ENCODE measurements at regions not wholly inside any gene's neighbourhood (a gene's known extent, or its start where the extent isn't known, plus 50 kb on each side); places are given as distances from the start of the nearest gene placed in this dataset.

DNA sequence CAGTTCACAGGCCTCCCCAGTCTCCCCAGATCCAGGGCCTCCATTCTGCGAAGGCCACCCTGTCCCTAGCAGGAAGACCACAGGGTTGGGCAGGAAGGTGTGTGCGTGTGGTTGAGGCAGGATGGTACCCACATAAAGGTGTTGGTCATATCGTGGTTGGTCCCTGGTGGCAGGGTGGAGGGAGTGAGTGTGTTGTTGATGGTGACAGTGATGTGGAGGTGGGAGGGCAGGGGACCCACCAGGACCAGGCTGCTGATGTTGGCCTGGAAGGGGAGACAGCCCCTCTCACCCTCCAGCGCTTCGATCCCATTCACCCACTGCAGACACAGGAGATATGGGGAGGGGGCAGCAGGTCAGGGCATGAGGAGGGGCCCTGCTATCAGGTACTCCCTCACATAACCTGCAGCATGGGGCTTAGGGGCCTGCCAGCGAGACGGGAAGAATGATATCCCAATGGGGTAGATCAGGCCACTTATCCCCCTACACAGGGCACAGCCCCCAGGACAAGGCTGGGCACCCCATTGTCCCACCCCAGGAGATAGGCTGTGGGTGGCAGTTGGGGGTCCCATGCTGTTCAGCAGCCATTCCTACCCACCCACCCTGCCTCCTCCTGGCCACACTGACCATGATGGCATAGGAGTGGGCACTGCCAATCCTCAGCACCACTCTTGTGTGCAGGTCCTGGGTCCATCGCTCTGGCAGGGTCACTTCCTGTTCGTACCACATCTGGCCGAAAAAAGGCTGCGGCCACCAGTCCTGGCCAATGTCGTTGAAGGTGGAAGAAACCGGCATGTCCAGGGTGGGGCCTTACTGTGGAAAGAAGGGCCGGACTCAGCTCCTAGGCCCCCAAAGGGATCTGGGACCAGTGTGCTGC is 69.0 kb upstream of the ZNF479 start:
- POLR2A ChIA-PET: no interaction called here
- no peaks in the 10 kb centered on the region for H3K4me1 ChIP-seq (ENCODE audit: control insufficient read depth in 2 of 2, insufficient read depth in 2 of 2, low read length in 2 of 2)
- ATAC-seq (ENCODE audit: low read depth): no peak

DNA sequence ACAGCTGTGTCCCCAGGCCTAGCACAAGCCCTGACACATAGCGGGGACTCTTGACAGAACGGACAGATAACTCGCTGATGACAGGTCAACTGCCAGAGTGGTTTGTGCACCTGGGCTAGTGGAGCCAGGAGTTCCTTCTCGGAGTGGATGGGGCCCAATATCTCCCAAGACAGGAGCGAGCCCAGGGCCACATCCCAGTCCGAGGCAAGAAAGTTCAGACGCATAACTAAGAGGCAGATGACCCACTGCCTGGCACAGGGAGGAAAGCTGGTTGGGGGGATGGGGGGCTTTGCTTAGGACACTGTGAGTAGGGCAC is 69.6 kb upstream of the ZNF479 start:
- Histone ChIP-seq H4K20me1 (ENCODE audit: control insufficient read depth, insufficient read depth, low read length, poor library complexity, severe bottlenecking) (no peaks in the 10 kb centered on the region), H3K4me2 (replicated peaks; ENCODE audit: low read depth, low read length, poor library complexity, severe bottlenecking) (no peak overlapping the region), H3K36me3 (replicated peaks in 1 of 2; ENCODE audit: control extremely low read depth in 1 of 2, control insufficient read depth in 1 of 2, extremely low read depth in 1 of 2, insufficient read depth in 2 of 2, low read length in 1 of 2) (no peaks in the 10 kb centered on the region), H3K9me3 (ENCODE audit: control extremely low read depth in 1 of 3, control insufficient read depth in 2 of 3, insufficient read depth in 1 of 3, low read length in 2 of 3) (peaks cover 0 to 73% (median 0%) of the 10 kb centered on the region in 3 donors), H3K9ac (ENCODE audit: low read length) (no peak overlapping the region), H3K27ac (ENCODE audit: low read length in 2 of 2) (no peak overlapping the region), H2AFZ (ENCODE audit: insufficient read depth, low read depth, low read length, poor library complexity, severe bottlenecking) (no peak overlapping the region), H3K79me2 (ENCODE audit: control insufficient read depth, insufficient read depth, low read length) (no peaks in the 10 kb centered on the region), H3K4me3 (ENCODE audit: control extremely low read depth in 1 of 5, extremely low read depth in 1 of 5, insufficient read depth in 1 of 5, low read depth in 2 of 5, low read length in 4 of 5) (no peak overlapping the region), H3K27me3 (replicated peaks in 1 of 4; ENCODE audit: control extremely low read depth in 1 of 4, control insufficient read depth in 3 of 4, insufficient read depth in 4 of 4, low read length in 3 of 4) (no peaks in the 10 kb centered on the region), H3K4me1 (ENCODE audit: control insufficient read depth in 2 of 2, insufficient read depth in 2 of 2, low read length in 2 of 2) (no peaks in the 10 kb centered on the region)
- no peak overlapping the region for H3K4me3 Mint-ChIP-seq
- no peak for ATAC-seq (ENCODE audit: low read depth)
- ChIA-PET CTCF (no interaction called here), POLR2A (no interaction called here)
- DNase-seq: no peak
- no peaks in the 10 kb centered on the region for H3K27me3 Mint-ChIP-seq
- TF ChIP-seq, protein P1, sequence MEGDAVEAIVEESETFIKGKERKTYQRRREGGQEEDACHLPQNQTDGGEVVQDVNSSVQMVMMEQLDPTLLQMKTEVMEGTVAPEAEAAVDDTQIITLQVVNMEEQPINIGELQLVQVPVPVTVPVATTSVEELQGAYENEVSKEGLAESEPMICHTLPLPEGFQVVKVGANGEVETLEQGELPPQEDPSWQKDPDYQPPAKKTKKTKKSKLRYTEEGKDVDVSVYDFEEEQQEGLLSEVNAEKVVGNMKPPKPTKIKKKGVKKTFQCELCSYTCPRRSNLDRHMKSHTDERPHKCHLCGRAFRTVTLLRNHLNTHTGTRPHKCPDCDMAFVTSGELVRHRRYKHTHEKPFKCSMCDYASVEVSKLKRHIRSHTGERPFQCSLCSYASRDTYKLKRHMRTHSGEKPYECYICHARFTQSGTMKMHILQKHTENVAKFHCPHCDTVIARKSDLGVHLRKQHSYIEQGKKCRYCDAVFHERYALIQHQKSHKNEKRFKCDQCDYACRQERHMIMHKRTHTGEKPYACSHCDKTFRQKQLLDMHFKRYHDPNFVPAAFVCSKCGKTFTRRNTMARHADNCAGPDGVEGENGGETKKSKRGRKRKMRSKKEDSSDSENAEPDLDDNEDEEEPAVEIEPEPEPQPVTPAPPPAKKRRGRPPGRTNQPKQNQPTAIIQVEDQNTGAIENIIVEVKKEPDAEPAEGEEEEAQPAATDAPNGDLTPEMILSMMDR (IDR thresholded peaks at IDR 0.05): no peak
- TF ChIP-seq EZH2 (IDR thresholded peaks at IDR 0.05; ENCODE audit: borderline replicate concordance, insufficient read depth, low read depth, low read length, poor library complexity, severe bottlenecking): no peak
- no peaks in the 10 kb centered on the region for H3K9me3 Mint-ChIP-seq (ENCODE audit: insufficient read depth)
- no peaks in the 10 kb centered on the region for H3K4me1 Mint-ChIP-seq
- 92% methylated on average over 4 of the region's 7 CpGs for WGBS (ENCODE audit: insufficient coverage)
- no peak overlapping the region for H3K27ac Mint-ChIP-seq
- intact Hi-C loops (cut with micrococcal nuclease): no loop called here

More for the DNA sequence above, 69.0 kb upstream of the ZNF479 start:
- Histone ChIP-seq H3K79me2 (ENCODE audit: control insufficient read depth, insufficient read depth, low read length) (no peaks in the 10 kb centered on the region), H3K4me2 (replicated peaks; ENCODE audit: low read depth, low read length, poor library complexity, severe bottlenecking) (no peak overlapping the region), H3K27me3 (replicated peaks in 1 of 4; ENCODE audit: control extremely low read depth in 1 of 4, control insufficient read depth in 3 of 4, insufficient read depth in 4 of 4, low read length in 3 of 4) (no peaks in the 10 kb centered on the region), H3K9me3 (ENCODE audit: control extremely low read depth in 1 of 3, control insufficient read depth in 2 of 3, insufficient read depth in 1 of 3, low read length in 2 of 3) (peaks cover 0 to 71% (median 0%) of the 10 kb centered on the region in 3 donors), H3K9ac (ENCODE audit: low read length) (no peak overlapping the region), H3K36me3 (replicated peaks in 1 of 2; ENCODE audit: control extremely low read depth in 1 of 2, control insufficient read depth in 1 of 2, extremely low read depth in 1 of 2, insufficient read depth in 2 of 2, low read length in 1 of 2) (no peaks in the 10 kb centered on the region), H3K4me3 (ENCODE audit: control extremely low read depth in 1 of 5, extremely low read depth in 1 of 5, insufficient read depth in 1 of 5, low read depth in 2 of 5, low read length in 4 of 5) (no peak overlapping the region), H3K27ac (ENCODE audit: low read length in 2 of 2) (no peak overlapping the region), H4K20me1 (ENCODE audit: control insufficient read depth, insufficient read depth, low read length, poor library complexity, severe bottlenecking) (no peaks in the 10 kb centered on the region), H2AFZ (ENCODE audit: insufficient read depth, low read depth, low read length, poor library complexity, severe bottlenecking) (no peak overlapping the region)
- intact Hi-C loops (cut with micrococcal nuclease): no loop called here
- no peak for DNase-seq
- no peaks in the 10 kb centered on the region for H3K4me1 Mint-ChIP-seq
- no peaks in the 10 kb centered on the region for H3K27me3 Mint-ChIP-seq
- CTCF ChIA-PET: no interaction called here
- no peaks in the 10 kb centered on the region for H3K9me3 Mint-ChIP-seq (ENCODE audit: insufficient read depth)
- no peak for TF ChIP-seq EZH2 (IDR thresholded peaks at IDR 0.05; ENCODE audit: borderline replicate concordance, insufficient read depth, low read depth, low read length, poor library complexity, severe bottlenecking)
- TF ChIP-seq, protein P1 (IDR thresholded peaks at IDR 0.05): no peak
- no peak overlapping the region for H3K27ac Mint-ChIP-seq
- WGBS (ENCODE audit: insufficient coverage): 92% methylated on average over 9 of the region's 14 CpGs
- no peak overlapping the region for H3K4me3 Mint-ChIP-seq
